H7 (cell line): ENCODE measurements at regions not wholly inside any gene's neighbourhood (a gene's known extent, or its start where the extent isn't known, plus 50 kb on each side); places are given as distances from the start of the nearest gene placed in this dataset.

Experiments used
- DNase-seq: peaks from one replicate; pipeline ENCODE4 v3.0.0; 2012
- H3K27me3 ChIP-seq: 2 replicates; pipeline ENCODE4 v1.6.0; 2011; ENCODE audit warnings: mild to moderate bottlenecking, low read length; ENCODE audit not compliant: control insufficient read depth, insufficient read depth
- H3K36me3 ChIP-seq: replicated peaks from 2 replicates; pipeline ENCODE4 v1.5.1; 2011; ENCODE audit warnings: low read length; ENCODE audit not compliant: control insufficient read depth, insufficient read depth
- H3K4me3 ChIP-seq: 2 replicates; pipeline ENCODE4 v1.5.1; 2011; ENCODE audit warnings: low read depth, mild to moderate bottlenecking, control low read depth, low read length, moderate library complexity; ENCODE audit not compliant: insufficient read depth

GRCh38 chr2:103335403-103335802 lies 573.6 kb downstream of the TMEM182 start:
- no peaks in the 10 kb centered on the region for H3K27me3 ChIP-seq
- DNase-seq, result no peak
- no peaks in the 10 kb centered on the region for H3K36me3 ChIP-seq
- no peak overlapping the region for H3K4me3 ChIP-seq

GRCh38 chr2:103338819-103339218 lies 577.0 kb downstream of the TMEM182 start:
- DNase-seq, result no peak
- no peaks in the 10 kb centered on the region for H3K36me3 ChIP-seq
- no peaks in the 10 kb centered on the region for H3K27me3 ChIP-seq
- H3K4me3 ChIP-seq, result no peak overlapping the region

- Histone ChIP-seq H3K27me3 (no peaks in the 10 kb centered on the region), H3K4me3 (no peak overlapping the region), H3K36me3 (no peaks in the 10 kb centered on the region)
- DNase-seq, result peak; percentile 2
These were observed 584.9 kb downstream of the TMEM182 start for GRCh38 chr2:103346780-103347179.

- no peaks in the 10 kb centered on the region for H3K36me3 ChIP-seq
- no peak for DNase-seq
- no peak overlapping the region for H3K4me3 ChIP-seq
- no peaks in the 10 kb centered on the region for H3K27me3 ChIP-seq
These were observed 591.9 kb downstream of the TMEM182 start for GRCh38 chr2:103353774-103354173.

- no peak for DNase-seq
- no peaks in the 10 kb centered on the region for H3K27me3 ChIP-seq
- no peak overlapping the region for H3K4me3 ChIP-seq
- H3K36me3 ChIP-seq, result no peaks in the 10 kb centered on the region
These were observed 593.5 kb downstream of the TMEM182 start for GRCh38 chr2:103355287-103355686.

- Histone ChIP-seq H3K4me3 (no peak overlapping the region), H3K27me3 (no peaks in the 10 kb centered on the region), H3K36me3 (no peaks in the 10 kb centered on the region)
- peak; percentile 27 for DNase-seq
These were observed 599.9 kb downstream of the TMEM182 start for GRCh38 chr2:103361712-103362111.

- H3K27me3 ChIP-seq, result no peaks in the 10 kb centered on the region
- no peaks in the 10 kb centered on the region for H3K36me3 ChIP-seq
- DNase-seq, result no peak
- H3K4me3 ChIP-seq, result no peak overlapping the region
These were observed 601.8 kb downstream of the TMEM182 start for GRCh38 chr2:103363639-103364038.

GRCh38 chr2:103364177-103364576 lies 602.3 kb downstream of the TMEM182 start:
- DNase-seq, result no peak
- Histone ChIP-seq H3K27me3 (no peaks in the 10 kb centered on the region), H3K36me3 (no peaks in the 10 kb centered on the region), H3K4me3 (no peak overlapping the region)

- Histone ChIP-seq H3K36me3 (no peaks in the 10 kb centered on the region), H3K27me3 (no peaks in the 10 kb centered on the region), H3K4me3 (no peak overlapping the region)
- no peak for DNase-seq
These were observed 603.2 kb downstream of the TMEM182 start for GRCh38 chr2:103365071-103365470.

GRCh38 chr2:103367877-103368276 lies 606.0 kb downstream of the TMEM182 start:
- Histone ChIP-seq H3K27me3 (no peaks in the 10 kb centered on the region), H3K36me3 (no peaks in the 10 kb centered on the region), H3K4me3 (no peak overlapping the region)
- DNase-seq, result no peak

GRCh38 chr2:103383541-103383940 lies 621.7 kb downstream of the TMEM182 start:
- no peaks in the 10 kb centered on the region for H3K27me3 ChIP-seq
- H3K4me3 ChIP-seq, result no peak overlapping the region
- DNase-seq, result no peak
- no peaks in the 10 kb centered on the region for H3K36me3 ChIP-seq

GRCh38 chr2:103386872-103387271 lies 625.0 kb downstream of the TMEM182 start:
- no peak overlapping the region for H3K4me3 ChIP-seq
- H3K27me3 ChIP-seq, result no peaks in the 10 kb centered on the region
- no peaks in the 10 kb centered on the region for H3K36me3 ChIP-seq
- DNase-seq, result no peak

GRCh38 chr2:103387888-103388287 lies 626.1 kb downstream of the TMEM182 start:
- Histone ChIP-seq H3K36me3 (no peaks in the 10 kb centered on the region), H3K27me3 (no peaks in the 10 kb centered on the region), H3K4me3 (no peak overlapping the region)
- no peak for DNase-seq

- Histone ChIP-seq H3K4me3 (no peak overlapping the region), H3K27me3 (no peaks in the 10 kb centered on the region), H3K36me3 (no peaks in the 10 kb centered on the region)
- peak; percentile 5 for DNase-seq
These were observed 634.3 kb downstream of the TMEM182 start for GRCh38 chr2:103396152-103396551.

GRCh38 chr2:103401621-103402020 lies 639.8 kb downstream of the TMEM182 start:
- DNase-seq, result peak; percentile 24
- Histone ChIP-seq H3K4me3 (no peak overlapping the region), H3K36me3 (no peaks in the 10 kb centered on the region), H3K27me3 (no peaks in the 10 kb centered on the region)

- no peak for DNase-seq
- no peak overlapping the region for H3K4me3 ChIP-seq
- H3K36me3 ChIP-seq, result no peaks in the 10 kb centered on the region
- no peaks in the 10 kb centered on the region for H3K27me3 ChIP-seq
These were observed 640.5 kb downstream of the TMEM182 start for GRCh38 chr2:103402336-103402735.
